Sigmoid colon (tissue), 4 donors: ENCODE measurements at regions not wholly inside any gene's neighbourhood (a gene's known extent, or its start where the extent isn't known, plus 50 kb on each side); places are given as distances from the start of the nearest gene placed in this dataset.

ENCODE experiments used
- CTCF ChIP-seq, 4 experiments: fragments of 450-650 bp in 3 of 4; fragments of 200-600 bp in 1 of 4; IDR thresholded peaks; one replicate each; pipeline ENCODE4 v1.5.1; 2016 to 2019; ENCODE audit warnings: antibody characterized with exemption in 4 of 4, mild to moderate bottlenecking in 3 of 4, moderate library complexity in 2 of 4
- EP300 ChIP-seq, 4 donors: sonication (generic); formaldehyde crosslinking; IDR thresholded peaks; one replicate each; pipeline ENCODE4 v1.6.1; 2017; ENCODE audit warnings: antibody characterized with exemption in 4 of 4
- POLR2A ChIP-seq, 2 donors: fragments of 450-650 bp; IDR thresholded peaks; one replicate each; pipeline ENCODE4 v1.6.1; 2016; ENCODE audit warnings: antibody characterized with exemption in 2 of 2, mild to moderate bottlenecking in 2 of 2, moderate library complexity in 2 of 2
- POLR2AphosphoS5 ChIP-seq, 4 donors: sonication (generic); formaldehyde crosslinking; IDR thresholded peaks; one replicate each; pipeline ENCODE4 v1.6.1; 2017; ENCODE audit warnings: antibody characterized with exemption in 4 of 4

- TF ChIP-seq CTCF (IDR thresholded peaks at IDR 0.05), result no peak
- no peak for TF ChIP-seq POLR2A (IDR thresholded peaks at IDR 0.05)
- no peak for TF ChIP-seq EP300 (IDR thresholded peaks at IDR 0.05)
- TF ChIP-seq POLR2AphosphoS5 (IDR thresholded peaks at IDR 0.05), result no peak
Measured at GRCh38 chr17:70426752-70427151, 257.4 kb downstream of the KCNJ2 start.
